SK-N-SH (cell line): ENCODE measurements at regions not wholly inside any gene's neighbourhood (a gene's known extent, or its start where the extent isn't known, plus 50 kb on each side); places are given as distances from the start of the nearest gene placed in this dataset.

Experiments
- CTCF ChIA-PET: fragments of 300-600, 350-600 bp; formaldehyde crosslinking; extraction: SDS; loops from one replicate; lab custom pipeline; 2021; lab: Yijun Ruan, JAX
- POLR2A ChIA-PET: fragments of 350-600 bp; sonication (Branson Sonifier 250); formaldehyde crosslinking; extraction: SDS; loops from one replicate; lab custom pipeline; 2020; ENCODE audit warnings: antibody characterized with exemption, inconsistent platforms; lab: Yijun Ruan, JAX
- DNase-seq: peaks from one replicate; pipeline ENCODE4 v3.0.0; 2012
- H2AFZ ChIP-seq: fragments of 200-600 bp; sonication (generic); 2 replicates; pipeline ENCODE4 v1.8.1; 2016; ENCODE audit warnings: antibody characterized with exemption, mild to moderate bottlenecking, low read depth
- H3F3A ChIP-seq: fragments of 200-600 bp; sonication (generic); replicated peaks from 2 replicates; pipeline ENCODE3; 2016; ENCODE audit warnings: antibody characterized with exemption, mild to moderate bottlenecking; ENCODE audit not compliant: insufficient read depth
- H3K27ac ChIP-seq, 2 experiments: fragments of 200-500 bp in 1 of 2; fragments of 200-600 bp in 1 of 2; sonication (Bioruptor generic) in 1 of 2; sonication (generic), shearing (Covaris generic) in 1 of 2; 2 replicates each; pipeline versions ENCODE4 v1.5.1 to v1.6.1; 2014 to 2016; ENCODE audit warnings: low read depth in 2 of 2, inconsistent platforms in 1 of 2, low read length in 1 of 2, mild to moderate bottlenecking in 1 of 2, mixed read lengths in 1 of 2
- H3K27me3 ChIP-seq: fragments of 200-600 bp; sonication (generic), shearing (Covaris generic); 2 replicates; pipeline ENCODE4 v1.6.1; 2016; ENCODE audit warnings: mixed run types; ENCODE audit not compliant: insufficient read depth
- H3K36me3 ChIP-seq, 2 experiments: fragments of 200-500 bp in 1 of 2; fragments of 200-600 bp in 1 of 2; sonication (Bioruptor generic) in 1 of 2; sonication (generic) in 1 of 2; replicated peaks in 1 of 2; 2 replicates each; pipeline versions ENCODE3 to v1.5.1; 2014 to 2016; ENCODE audit warnings: low read length in 1 of 2, mild to moderate bottlenecking in 1 of 2; ENCODE audit not compliant: insufficient read depth in 2 of 2, control insufficient read depth in 1 of 2
- H3K4me1 ChIP-seq, 2 experiments: fragments of 200-500 bp in 1 of 2; fragments of 200-600 bp in 1 of 2; sonication (Bioruptor generic) in 1 of 2; sonication (generic), shearing (Covaris generic) in 1 of 2; 2 replicates each; pipeline versions ENCODE4 v1.5.1 to v1.6.1; 2014 to 2016; ENCODE audit warnings: low read depth in 1 of 2, low read length in 1 of 2, mixed run types in 1 of 2; ENCODE audit not compliant: insufficient read depth in 2 of 2, control insufficient read depth in 1 of 2
- H3K4me2 ChIP-seq: fragments of 200-600 bp; sonication (generic), shearing (Covaris generic); 2 replicates; pipeline ENCODE4 v1.6.1; 2017; ENCODE audit warnings: mixed run types
- H3K4me3 ChIP-seq, 2 experiments: fragments of 200-500 bp in 1 of 2; fragments of 200-600 bp in 1 of 2; sonication (Bioruptor generic) in 1 of 2; sonication (generic), shearing (Covaris generic) in 1 of 2; 2 replicates each; pipeline versions ENCODE4 v1.5.1 to v1.8.1; 2014 to 2016; ENCODE audit warnings: low read depth in 2 of 2, inconsistent platforms in 1 of 2, low read length in 1 of 2, mild to moderate bottlenecking in 1 of 2, mixed read lengths in 1 of 2, moderate library complexity in 1 of 2
- H3K79me2 ChIP-seq: fragments of 200-600 bp; sonication (generic); 2 replicates; pipeline ENCODE4 v1.8.1; 2017; ENCODE audit warnings: mild to moderate bottlenecking; ENCODE audit not compliant: insufficient read depth
- H3K9ac ChIP-seq: fragments of 200-600 bp; sonication (generic); 2 replicates; pipeline ENCODE4 v1.6.1; 2017; ENCODE audit warnings: mixed run types
- H3K9me2 ChIP-seq: fragments of 200-600 bp; sonication (generic); 2 replicates; pipeline ENCODE4 v1.6.1; 2017; ENCODE audit warnings: mixed run types
- H3K9me3 ChIP-seq: fragments of 200-600 bp; sonication (generic); 2 replicates; pipeline ENCODE4 v1.6.1; 2017; ENCODE audit warnings: mixed run types, mild to moderate bottlenecking, moderate library complexity
- H4K20me1 ChIP-seq: fragments of 200-600 bp; sonication (generic); 2 replicates; pipeline ENCODE4 v1.6.1; 2017; ENCODE audit warnings: mild to moderate bottlenecking, mixed run types; ENCODE audit not compliant: insufficient read depth
- CHD2 ChIP-seq: fragments of 150-350 bp; IDR thresholded peaks from 2 replicates; pipeline ENCODE4 v1.6.1; 2018; ENCODE audit warnings: low read length; ENCODE audit not compliant: partially characterized antibody
- EP300 ChIP-seq, 2 experiments: IDR thresholded peaks; 2 replicates each; pipeline versions ENCODE4 v1.4.0 to v1.6.1; 2012; ENCODE audit warnings: borderline replicate concordance in 1 of 2, low read depth in 1 of 2, low read length in 1 of 2
- FOXM1 ChIP-seq: IDR thresholded peaks from 2 replicates; pipeline ENCODE4 v1.4.0; 2012; ENCODE audit warnings: low read depth, mild to moderate bottlenecking
- GABPA ChIP-seq: IDR thresholded peaks from 2 replicates; pipeline ENCODE4 v1.4.0; 2012; ENCODE audit warnings: low read depth, mild to moderate bottlenecking
- JUND ChIP-seq: IDR thresholded peaks from 2 replicates; pipeline ENCODE4 v1.4.0; 2012
- MXI1 ChIP-seq: IDR thresholded peaks from 2 replicates; pipeline ENCODE4 v1.6.1; 2012; ENCODE audit warnings: mild to moderate bottlenecking, low read depth, low read length, improper control_type of control experiment
- NFIC ChIP-seq: IDR thresholded peaks from 2 replicates; pipeline ENCODE4 v1.4.0; 2012; ENCODE audit warnings: borderline replicate concordance
- NRF1 ChIP-seq: IDR thresholded peaks from 2 replicates; pipeline ENCODE4 v1.6.1; 2012; ENCODE audit warnings: low read depth, mild to moderate bottlenecking, low read length
- POLR2AphosphoS5 ChIP-seq: IDR thresholded peaks from 2 replicates; pipeline ENCODE4 v1.6.1; 2012; ENCODE audit warnings: low read depth, low read length
- RAD21 ChIP-seq: IDR thresholded peaks from 2 replicates; pipeline ENCODE4 v1.6.1; 2012; ENCODE audit warnings: mild to moderate bottlenecking, low read length
- RCOR1 ChIP-seq: fragments of 150-350 bp; IDR thresholded peaks from 2 replicates; pipeline ENCODE4 v1.6.1; 2017; ENCODE audit warnings: antibody characterized with exemption, low read length
- SMC3 ChIP-seq: IDR thresholded peaks from 2 replicates; pipeline ENCODE4 v1.6.1; 2012; ENCODE audit warnings: low read depth, low read length, improper control_type of control experiment
- TEAD4 ChIP-seq: IDR thresholded peaks from 2 replicates; pipeline ENCODE4 v1.4.0; 2012; ENCODE audit warnings: mild to moderate bottlenecking, borderline replicate concordance; ENCODE audit not compliant: insufficient read depth
- YY1 ChIP-seq: IDR thresholded peaks from 2 replicates; pipeline ENCODE4 v1.4.0; 2012; ENCODE audit warnings: low read depth, mild to moderate bottlenecking
- WGBS: methylation state at CpG from one replicate; pipeline ENCODE4 v1.1.6; 2017; ENCODE audit warnings: low lambda C conversion rate; 5-methylcytosine and 5-hydroxymethylcytosine counted together
- TF ChIP-seq, protein P1 (sequence below): fragments of 150-350 bp; IDR thresholded peaks from 2 replicates; pipeline ENCODE4 v1.6.1; 2016; ENCODE audit warnings: mild to moderate bottlenecking, low read depth, low read length
- TF ChIP-seq, protein P2 (sequence below): IDR thresholded peaks from 2 replicates; pipeline ENCODE4 v1.4.0; 2012; ENCODE audit warnings: low read depth
- TF ChIP-seq, protein P3 (sequence below): IDR thresholded peaks from 2 replicates; pipeline ENCODE4 v1.4.0; 2012; ENCODE audit warnings: low read depth, borderline replicate concordance
- TF ChIP-seq, protein P4 (sequence below): IDR thresholded peaks from 2 replicates; pipeline ENCODE4; 2012
- TF ChIP-seq, protein P5 (sequence below): fragments of 150-350 bp; IDR thresholded peaks from 2 replicates; pipeline ENCODE4 v1.6.1; 2017; ENCODE audit warnings: antibody characterized with exemption, low read length, low read depth, borderline replicate concordance

DNA sequence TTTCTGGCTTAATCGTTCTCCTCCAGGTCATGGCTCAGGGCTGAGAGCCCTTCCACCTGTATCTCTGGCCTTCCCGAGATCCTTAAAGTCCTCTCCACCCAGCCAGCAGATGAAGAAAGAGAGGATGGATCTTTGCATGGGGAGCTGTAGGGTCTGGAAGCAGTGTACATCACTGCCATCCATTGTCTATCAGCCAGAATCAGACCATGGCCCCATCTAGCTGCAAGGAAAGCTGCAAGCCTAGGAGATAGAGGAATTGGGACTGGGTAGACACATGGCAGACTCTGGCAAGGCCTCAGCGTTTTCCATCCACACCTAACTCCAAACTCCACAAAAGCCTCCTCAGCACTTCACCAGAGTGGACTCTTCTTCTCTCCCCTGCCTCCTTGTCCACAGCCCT is 113.8 kb upstream of the MAFB start:
- CTCF ChIA-PET, result interaction anchor here (0.8 to 1.2 kb wide), 3 partner anchors 9 to 165 kb away, joined by 3 to 4 read pairs (median 3); no protein-coding TSS in a partner anchor
- H3K9me3 ChIP-seq, result no peaks in the 10 kb centered on the region
- no peak overlapping the region for H3K9ac ChIP-seq
- DNase-seq, result no peak
- no peaks in the 10 kb centered on the region for H3K4me1 ChIP-seq
- no peaks in the 10 kb centered on the region for H3F3A ChIP-seq
- H3K4me3 ChIP-seq, result no peak overlapping the region
- H3K27me3 ChIP-seq, result no peaks in the 10 kb centered on the region
- POLR2A ChIA-PET, result no interaction called here
- H4K20me1 ChIP-seq, result no peaks in the 10 kb centered on the region
- H3K9me2 ChIP-seq, result no peaks in the 10 kb centered on the region
- H3K27ac ChIP-seq, result no peak overlapping the region
- no peaks in the 10 kb centered on the region for H3K79me2 ChIP-seq
- H3K4me2 ChIP-seq, result no peak overlapping the region
- no peak overlapping the region for H2AFZ ChIP-seq
- WGBS, result 5% methylated on average over 3 of the region's 3 CpGs
- H3K36me3 ChIP-seq, result no peaks in the 10 kb centered on the region
- TF ChIP-seq RCOR1 (no peak), POLR2AphosphoS5 (no peak), JUND (no peak), NFIC (no peak), YY1 (no peak), NRF1 (no peak), TEAD4 (no peak), RAD21 (no peak), MXI1 (no peak), CHD2 (no peak), FOXM1 (no peak), EP300 (IDR thresholded peaks at IDR 0.05; ENCODE audit: borderline replicate concordance in 1 of 2, low read depth in 1 of 2, low read length in 1 of 2) (no peak), SMC3 (no peak), GABPA (no peak)
- TF ChIP-seq, protein P1, sequence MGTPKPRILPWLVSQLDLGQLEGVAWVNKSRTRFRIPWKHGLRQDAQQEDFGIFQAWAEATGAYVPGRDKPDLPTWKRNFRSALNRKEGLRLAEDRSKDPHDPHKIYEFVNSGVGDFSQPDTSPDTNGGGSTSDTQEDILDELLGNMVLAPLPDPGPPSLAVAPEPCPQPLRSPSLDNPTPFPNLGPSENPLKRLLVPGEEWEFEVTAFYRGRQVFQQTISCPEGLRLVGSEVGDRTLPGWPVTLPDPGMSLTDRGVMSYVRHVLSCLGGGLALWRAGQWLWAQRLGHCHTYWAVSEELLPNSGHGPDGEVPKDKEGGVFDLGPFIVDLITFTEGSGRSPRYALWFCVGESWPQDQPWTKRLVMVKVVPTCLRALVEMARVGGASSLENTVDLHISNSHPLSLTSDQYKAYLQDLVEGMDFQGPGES, result no peak
- TF ChIP-seq, protein P2, sequence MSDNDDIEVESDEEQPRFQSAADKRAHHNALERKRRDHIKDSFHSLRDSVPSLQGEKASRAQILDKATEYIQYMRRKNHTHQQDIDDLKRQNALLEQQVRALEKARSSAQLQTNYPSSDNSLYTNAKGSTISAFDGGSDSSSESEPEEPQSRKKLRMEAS, result no peak
- TF ChIP-seq, protein P3, sequence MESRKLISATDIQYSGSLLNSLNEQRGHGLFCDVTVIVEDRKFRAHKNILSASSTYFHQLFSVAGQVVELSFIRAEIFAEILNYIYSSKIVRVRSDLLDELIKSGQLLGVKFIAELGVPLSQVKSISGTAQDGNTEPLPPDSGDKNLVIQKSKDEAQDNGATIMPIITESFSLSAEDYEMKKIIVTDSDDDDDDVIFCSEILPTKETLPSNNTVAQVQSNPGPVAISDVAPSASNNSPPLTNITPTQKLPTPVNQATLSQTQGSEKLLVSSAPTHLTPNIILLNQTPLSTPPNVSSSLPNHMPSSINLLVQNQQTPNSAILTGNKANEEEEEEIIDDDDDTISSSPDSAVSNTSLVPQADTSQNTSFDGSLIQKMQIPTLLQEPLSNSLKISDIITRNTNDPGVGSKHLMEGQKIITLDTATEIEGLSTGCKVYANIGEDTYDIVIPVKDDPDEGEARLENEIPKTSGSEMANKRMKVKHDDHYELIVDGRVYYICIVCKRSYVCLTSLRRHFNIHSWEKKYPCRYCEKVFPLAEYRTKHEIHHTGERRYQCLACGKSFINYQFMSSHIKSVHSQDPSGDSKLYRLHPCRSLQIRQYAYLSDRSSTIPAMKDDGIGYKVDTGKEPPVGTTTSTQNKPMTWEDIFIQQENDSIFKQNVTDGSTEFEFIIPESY, result no peak
- TF ChIP-seq, protein P4, sequence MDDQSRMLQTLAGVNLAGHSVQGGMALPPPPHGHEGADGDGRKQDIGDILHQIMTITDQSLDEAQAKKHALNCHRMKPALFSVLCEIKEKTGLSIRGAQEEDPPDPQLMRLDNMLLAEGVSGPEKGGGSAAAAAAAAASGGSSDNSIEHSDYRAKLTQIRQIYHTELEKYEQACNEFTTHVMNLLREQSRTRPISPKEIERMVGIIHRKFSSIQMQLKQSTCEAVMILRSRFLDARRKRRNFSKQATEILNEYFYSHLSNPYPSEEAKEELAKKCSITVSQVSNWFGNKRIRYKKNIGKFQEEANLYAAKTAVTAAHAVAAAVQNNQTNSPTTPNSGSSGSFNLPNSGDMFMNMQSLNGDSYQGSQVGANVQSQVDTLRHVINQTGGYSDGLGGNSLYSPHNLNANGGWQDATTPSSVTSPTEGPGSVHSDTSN, result no peak
- TF ChIP-seq, protein P5, sequence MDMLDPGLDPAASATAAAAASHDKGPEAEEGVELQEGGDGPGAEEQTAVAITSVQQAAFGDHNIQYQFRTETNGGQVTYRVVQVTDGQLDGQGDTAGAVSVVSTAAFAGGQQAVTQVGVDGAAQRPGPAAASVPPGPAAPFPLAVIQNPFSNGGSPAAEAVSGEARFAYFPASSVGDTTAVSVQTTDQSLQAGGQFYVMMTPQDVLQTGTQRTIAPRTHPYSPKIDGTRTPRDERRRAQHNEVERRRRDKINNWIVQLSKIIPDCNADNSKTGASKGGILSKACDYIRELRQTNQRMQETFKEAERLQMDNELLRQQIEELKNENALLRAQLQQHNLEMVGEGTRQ, result no peak
